Lower leg skin (tissue), 3 donors: ENCODE measurements at regions not wholly inside any gene's neighbourhood (a gene's known extent, or its start where the extent isn't known, plus 50 kb on each side); places are given as distances from the start of the nearest gene placed in this dataset.

Source experiments
- POLR2A ChIP-seq, 2 donors: fragments of 450-650 bp; IDR thresholded peaks; one replicate each; pipeline ENCODE4 v1.6.1; 2016 to 2017; ENCODE audit warnings: antibody characterized with exemption in 2 of 2, mild to moderate bottlenecking in 1 of 2, moderate library complexity in 1 of 2
- TF ChIP-seq, protein P1 (sequence below), 3 donors: fragments of 450-650 bp; IDR thresholded peaks; one replicate each; pipeline ENCODE4 v1.5.1; 2016; ENCODE audit warnings: antibody characterized with exemption in 3 of 3, mild to moderate bottlenecking in 3 of 3, moderate library complexity in 2 of 3

DNA sequence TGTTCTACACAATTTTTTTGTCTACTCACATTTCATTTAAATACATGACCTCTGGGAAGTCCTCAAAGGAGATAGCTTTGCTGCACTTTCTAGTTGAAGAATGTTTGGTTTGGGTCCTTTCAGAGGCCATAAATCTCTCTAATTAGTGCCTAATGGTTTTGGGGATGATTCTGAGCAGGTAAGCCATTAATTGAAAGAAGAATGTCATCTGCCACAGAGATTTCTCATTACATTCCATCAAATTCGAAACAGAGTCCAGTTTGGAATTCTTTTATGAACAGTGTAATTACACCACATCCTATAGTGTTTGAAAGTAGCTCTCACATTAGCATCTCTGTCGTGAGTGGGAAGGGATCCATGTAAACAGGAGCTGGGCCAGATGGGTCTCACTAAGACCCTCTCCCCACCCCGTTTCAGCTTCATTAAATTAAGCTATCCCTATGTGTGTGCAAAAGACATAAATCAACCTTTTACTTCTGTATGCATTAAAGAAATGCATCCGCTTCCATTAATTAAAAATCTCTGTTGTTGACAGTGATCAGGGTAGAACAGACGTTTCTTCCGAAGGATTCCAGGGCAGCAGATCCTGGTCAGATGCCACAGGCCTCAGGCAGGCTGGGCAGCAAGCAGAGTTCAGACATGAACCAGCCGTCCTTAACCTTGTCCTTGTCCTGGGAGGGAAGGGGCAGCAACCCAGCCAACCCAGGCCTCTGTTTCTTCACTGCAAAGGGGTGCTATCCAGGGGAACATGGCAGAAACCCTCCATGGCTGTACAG, 99.8 kb upstream of the MAP1B start:
- TF ChIP-seq, protein P1, sequence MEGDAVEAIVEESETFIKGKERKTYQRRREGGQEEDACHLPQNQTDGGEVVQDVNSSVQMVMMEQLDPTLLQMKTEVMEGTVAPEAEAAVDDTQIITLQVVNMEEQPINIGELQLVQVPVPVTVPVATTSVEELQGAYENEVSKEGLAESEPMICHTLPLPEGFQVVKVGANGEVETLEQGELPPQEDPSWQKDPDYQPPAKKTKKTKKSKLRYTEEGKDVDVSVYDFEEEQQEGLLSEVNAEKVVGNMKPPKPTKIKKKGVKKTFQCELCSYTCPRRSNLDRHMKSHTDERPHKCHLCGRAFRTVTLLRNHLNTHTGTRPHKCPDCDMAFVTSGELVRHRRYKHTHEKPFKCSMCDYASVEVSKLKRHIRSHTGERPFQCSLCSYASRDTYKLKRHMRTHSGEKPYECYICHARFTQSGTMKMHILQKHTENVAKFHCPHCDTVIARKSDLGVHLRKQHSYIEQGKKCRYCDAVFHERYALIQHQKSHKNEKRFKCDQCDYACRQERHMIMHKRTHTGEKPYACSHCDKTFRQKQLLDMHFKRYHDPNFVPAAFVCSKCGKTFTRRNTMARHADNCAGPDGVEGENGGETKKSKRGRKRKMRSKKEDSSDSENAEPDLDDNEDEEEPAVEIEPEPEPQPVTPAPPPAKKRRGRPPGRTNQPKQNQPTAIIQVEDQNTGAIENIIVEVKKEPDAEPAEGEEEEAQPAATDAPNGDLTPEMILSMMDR (IDR thresholded peaks at IDR 0.05), result no peak
- no peak for TF ChIP-seq POLR2A (IDR thresholded peaks at IDR 0.05)
